SH-SY5Y (cell line): ENCODE measurements at regions not wholly inside any gene's neighbourhood (a gene's known extent, or its start where the extent isn't known, plus 50 kb on each side); places are given as distances from the start of the nearest gene placed in this dataset.

Experiments used
- GATA2 ChIP-seq: IDR thresholded peaks from 2 replicates; pipeline ENCODE4 v1.6.1; 2011; ENCODE audit warnings: mild to moderate bottlenecking, low read depth, low read length
- GATA3 ChIP-seq: IDR thresholded peaks from 2 replicates; pipeline ENCODE4 v1.6.1; 2011; ENCODE audit warnings: low read depth, mild to moderate bottlenecking, low read length, moderate library complexity

DNA sequence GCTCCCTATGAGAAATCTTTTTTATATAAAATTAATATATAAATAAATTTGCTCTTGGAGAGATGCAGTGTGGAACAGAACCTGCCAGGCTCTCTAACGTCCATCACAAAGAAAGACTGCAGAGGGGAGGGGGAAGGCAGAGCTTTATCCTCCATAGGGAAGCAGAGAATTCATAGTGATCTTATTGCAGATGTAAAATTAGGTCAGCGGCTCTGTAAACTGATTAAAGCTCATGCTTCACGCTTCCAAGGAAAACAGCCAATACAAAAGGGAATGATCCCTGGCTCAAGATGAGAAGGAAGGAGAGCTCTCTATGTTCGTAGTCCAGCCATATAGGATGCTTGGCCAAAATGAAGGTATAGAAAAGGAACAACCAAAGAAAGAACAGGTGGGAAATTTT, 532.3 kb upstream of the PSMD7 start:
- TF ChIP-seq GATA2 (no peak), GATA3 (no peak)
